ENCODE measurements at regions not wholly inside any gene's neighbourhood (a gene's known extent, or its start where the extent isn't known, plus 50 kb on each side); places are given as distances from the start of the nearest gene placed in this dataset.

DNA sequence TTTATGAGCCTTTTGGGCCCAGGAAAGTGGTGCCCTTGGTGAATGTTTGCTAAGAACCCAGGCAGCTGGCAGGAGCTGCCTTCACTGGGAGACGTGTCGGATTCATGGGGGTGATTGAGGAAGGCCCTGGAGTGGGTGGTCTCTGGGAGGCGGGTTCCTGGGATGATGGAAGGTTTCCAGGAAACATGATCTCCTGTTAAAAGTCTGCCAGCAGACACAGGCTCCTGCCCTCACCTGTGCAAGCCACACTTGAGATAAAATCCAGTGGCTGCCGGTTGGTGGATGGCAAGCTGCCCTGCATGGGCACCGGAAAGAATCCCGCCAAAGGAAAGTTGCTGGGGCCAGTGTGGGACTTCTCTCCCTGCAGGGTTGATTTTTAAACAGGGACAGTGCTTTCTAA lies 189.0 kb upstream of the CIBAR2 start:
- Histone ChIP-seq H3K79me2 (ENCODE audit: insufficient read depth, low read length) (no peaks in the 10 kb centered on the region), H2BK20ac (ENCODE audit: low read depth, low read length, poor library complexity, severe bottlenecking) (no peak overlapping the region), H2BK15ac (ENCODE audit: low read depth, low read length) (no peak overlapping the region), H3K4me1 (ENCODE audit: insufficient read depth, low read length) (no peaks in the 10 kb centered on the region; the same call in 1 of the 2 replicates), H2BK12ac (ENCODE audit: insufficient read length, low read depth, low read length) (no peak overlapping the region), H3K79me1 (ENCODE audit: insufficient read depth, low read depth, low read length, poor library complexity, severe bottlenecking) (no peaks in the 10 kb centered on the region), H3K14ac (ENCODE audit: insufficient read depth, low read length) (no peak overlapping the region), H3K4ac (ENCODE audit: low read depth, low read length) (no peak overlapping the region), H3K9me3 (ENCODE audit: control insufficient read depth, low read depth, low read length) (no peaks in the 10 kb centered on the region), H4K91ac (ENCODE audit: insufficient read length, low read depth, low read length) (no peak overlapping the region), H3K56ac (ENCODE audit: insufficient read length, low read depth, low read length) (no peak overlapping the region), H4K8ac (replicated peaks; ENCODE audit: insufficient read length, low read depth, low read length) (no peak overlapping the region), H3K4me2 (ENCODE audit: insufficient read depth, insufficient read length, low read length) (no peak overlapping the region), H3K23me2 (ENCODE audit: insufficient read length, low read depth, low read length, poor library complexity, severe bottlenecking) (no peaks in the 10 kb centered on the region), H3K9ac (ENCODE audit: extremely low read depth, insufficient read length, low read length) (no peak overlapping the region), H3T11ph (ENCODE audit: low read length) (no peak overlapping the region), H2AK5ac (ENCODE audit: insufficient read length, low read length) (no peak overlapping the region), H3K18ac (ENCODE audit: insufficient read length, low read depth, low read length) (no peak overlapping the region), H2BK5ac (ENCODE audit: insufficient read length, low read length) (no peak overlapping the region), H2BK120ac (ENCODE audit: low read depth, low read length, poor library complexity, severe bottlenecking) (no peak overlapping the region), H3K23ac (ENCODE audit: insufficient read length, low read depth, low read length) (no peak overlapping the region), H2AFZ (ENCODE audit: low read length) (no peak overlapping the region), H3K27ac (ENCODE audit: insufficient read length, low read depth, low read length) (no peak overlapping the region), H4K5ac (ENCODE audit: insufficient read length, low read depth, low read length) (no peak overlapping the region), H3K27me3 (ENCODE audit: insufficient read depth, low read length) (no peaks in the 10 kb centered on the region), H4K20me1 (ENCODE audit: control insufficient read depth, insufficient read depth, insufficient read length) (no peaks in the 10 kb centered on the region)
- no peak overlapping the region; a peak in 1 of 5 replicates for H3K4me3 Mint-ChIP-seq
- no peaks in the 10 kb centered on the region; a peak in 1 of 5 replicates for H3K9me3 Mint-ChIP-seq
- no peaks in the 10 kb centered on the region; a peak in 1 of 7 replicates for H3K36me3 Mint-ChIP-seq (ENCODE audit: insufficient read depth in 1 of 3, low read depth in 3 of 3)
- TF ChIP-seq, protein P1, sequence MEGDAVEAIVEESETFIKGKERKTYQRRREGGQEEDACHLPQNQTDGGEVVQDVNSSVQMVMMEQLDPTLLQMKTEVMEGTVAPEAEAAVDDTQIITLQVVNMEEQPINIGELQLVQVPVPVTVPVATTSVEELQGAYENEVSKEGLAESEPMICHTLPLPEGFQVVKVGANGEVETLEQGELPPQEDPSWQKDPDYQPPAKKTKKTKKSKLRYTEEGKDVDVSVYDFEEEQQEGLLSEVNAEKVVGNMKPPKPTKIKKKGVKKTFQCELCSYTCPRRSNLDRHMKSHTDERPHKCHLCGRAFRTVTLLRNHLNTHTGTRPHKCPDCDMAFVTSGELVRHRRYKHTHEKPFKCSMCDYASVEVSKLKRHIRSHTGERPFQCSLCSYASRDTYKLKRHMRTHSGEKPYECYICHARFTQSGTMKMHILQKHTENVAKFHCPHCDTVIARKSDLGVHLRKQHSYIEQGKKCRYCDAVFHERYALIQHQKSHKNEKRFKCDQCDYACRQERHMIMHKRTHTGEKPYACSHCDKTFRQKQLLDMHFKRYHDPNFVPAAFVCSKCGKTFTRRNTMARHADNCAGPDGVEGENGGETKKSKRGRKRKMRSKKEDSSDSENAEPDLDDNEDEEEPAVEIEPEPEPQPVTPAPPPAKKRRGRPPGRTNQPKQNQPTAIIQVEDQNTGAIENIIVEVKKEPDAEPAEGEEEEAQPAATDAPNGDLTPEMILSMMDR (conservative IDR thresholded peaks at IDR 0.05) = no peak
- no peak for DNase-seq
- no CpG with 5 or more reads among the region's 6 CpGs for WGBS (ENCODE audit: extremely low coverage, insufficient read length, low lambda C conversion rate)
- H3K27me3 Mint-ChIP-seq (ENCODE audit: low read depth) = peaks cover 30% of the 10 kb centered on the region
- peaks cover 23 to 29% of the 10 kb centered on the region in 2 experiments for H3K4me1 Mint-ChIP-seq
- H3K27ac Mint-ChIP-seq = peak overlapping the region in 2 of 3 experiments; percentile 75 to 87; a peak in 2 of 7 replicates

Data from H9 (cell line).